ENCODE measurements at regions not wholly inside any gene's neighbourhood (a gene's known extent, or its start where the extent isn't known, plus 50 kb on each side); places are given as distances from the start of the nearest gene placed in this dataset.

GRCh38 chr1:30111431-30111830 is 612.0 kb downstream of the MATN1 start:
- ATAC-seq (ENCODE audit: low FRiP score), result peak; percentile 81
- H3K27me3 ChIP-seq (ENCODE audit: control insufficient read depth in 1 of 2, insufficient read depth in 2 of 2, low read length in 1 of 2), result no peaks in the 10 kb centered on the region
- 0 to 1% methylated on average over 14 of the region's 14 CpGs for WGBS, 2 donors
- no peaks in the 10 kb centered on the region for H3K9me3 ChIP-seq (ENCODE audit: control insufficient read depth, low read length)
- H3K4me1 ChIP-seq (ENCODE audit: control insufficient read depth in 1 of 2, insufficient read depth in 2 of 2, low read length in 2 of 2), result no peaks in the 10 kb centered on the region
- DNase-seq, result peak in 1 of 2 donors; percentile 71
- no peaks in the 10 kb centered on the region for H3K36me3 ChIP-seq (ENCODE audit: control insufficient read depth in 1 of 2, insufficient read depth in 2 of 2, low read length in 1 of 2)
- no peak overlapping the region for H3K27ac ChIP-seq (ENCODE audit: low read depth in 1 of 2, low read length in 2 of 2)
- H3K4me3 ChIP-seq (ENCODE audit: low read length in 2 of 2), result no peak overlapping the region
- intact Hi-C loops (cut with DNase I), result loop anchor here (5.0 kb wide), 1 partner anchor 874 kb away; the partner anchor contains the start of gene PTPRU (in 2 of the 2)

DNA sequence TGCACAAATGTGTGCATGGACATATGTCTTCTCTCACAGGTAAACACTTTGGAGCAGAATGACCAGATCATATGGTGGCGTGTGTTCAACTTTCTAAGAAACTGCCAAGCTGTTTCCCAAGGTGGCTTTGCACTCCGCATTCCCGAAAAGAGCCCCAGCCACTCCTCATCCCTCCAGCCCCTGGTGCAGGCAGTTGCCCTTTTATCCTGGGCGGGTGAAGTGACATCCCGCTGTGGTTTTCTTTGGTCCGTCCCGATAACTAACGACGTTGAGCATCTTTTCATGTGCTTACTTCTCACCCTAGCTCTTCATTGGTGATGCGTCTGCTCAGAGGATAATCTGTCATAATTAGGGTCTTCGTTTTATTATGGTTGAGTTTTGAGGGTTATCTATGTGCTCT is 612.5 kb downstream of the MATN1 start:
- Histone ChIP-seq H3K4me3 (ENCODE audit: low read length in 2 of 2) (no peak overlapping the region), H3K9me3 (ENCODE audit: control insufficient read depth, low read length) (no peaks in the 10 kb centered on the region), H3K27ac (ENCODE audit: low read depth in 1 of 2, low read length in 2 of 2) (no peak overlapping the region), H3K4me1 (ENCODE audit: control insufficient read depth in 1 of 2, insufficient read depth in 2 of 2, low read length in 2 of 2) (no peaks in the 10 kb centered on the region), H3K27me3 (ENCODE audit: control insufficient read depth in 1 of 2, insufficient read depth in 2 of 2, low read length in 1 of 2) (no peaks in the 10 kb centered on the region), H3K36me3 (ENCODE audit: control insufficient read depth in 1 of 2, insufficient read depth in 2 of 2, low read length in 1 of 2) (no peaks in the 10 kb centered on the region)
- intact Hi-C loops (cut with DNase I), result loop anchor here (5.0 kb wide), 1 partner anchor 874 kb away; the partner anchor contains the start of gene PTPRU (in 2 of the 2)
- DNase-seq (no peak), ATAC-seq (ENCODE audit: low FRiP score) (no peak)
- WGBS, 2 donors, result 38 to 41% methylated on average over 11 of the region's 11 CpGs

GRCh38 chr1:30109853-30110252 is 613.5 kb downstream of the MATN1 start:
- intact Hi-C loops (cut with DNase I), result loop anchor here (5.0 kb wide), 1 partner anchor 873 kb away; the partner anchor contains the start of gene PTPRU (in 2 of the 2)
- no peaks in the 10 kb centered on the region for H3K4me1 ChIP-seq (ENCODE audit: control insufficient read depth in 1 of 2, insufficient read depth in 2 of 2, low read length in 2 of 2)
- no peaks in the 10 kb centered on the region for H3K27me3 ChIP-seq (ENCODE audit: control insufficient read depth in 1 of 2, insufficient read depth in 2 of 2, low read length in 1 of 2)
- 14% methylated on average over 10 of the region's 10 CpGs for WGBS, 2 donors
- H3K27ac ChIP-seq (ENCODE audit: low read depth in 1 of 2, low read length in 2 of 2), result no peak overlapping the region
- DNase-seq (peak; percentile 62 to 85), ATAC-seq (ENCODE audit: low FRiP score) (peak; percentile 58)
- no peaks in the 10 kb centered on the region for H3K9me3 ChIP-seq (ENCODE audit: control insufficient read depth, low read length)
- H3K4me3 ChIP-seq (ENCODE audit: low read length in 2 of 2), result no peak overlapping the region
- H3K36me3 ChIP-seq (ENCODE audit: control insufficient read depth in 1 of 2, insufficient read depth in 2 of 2, low read length in 1 of 2), result no peaks in the 10 kb centered on the region

- H3K36me3 ChIP-seq (ENCODE audit: control insufficient read depth in 1 of 2, insufficient read depth in 2 of 2, low read length in 1 of 2), result no peaks in the 10 kb centered on the region
- H3K27ac ChIP-seq (ENCODE audit: low read depth in 1 of 2, low read length in 2 of 2), result no peak overlapping the region
- no peaks in the 10 kb centered on the region for H3K4me1 ChIP-seq (ENCODE audit: control insufficient read depth in 1 of 2, insufficient read depth in 2 of 2, low read length in 2 of 2)
- DNase-seq (no peak), ATAC-seq (ENCODE audit: low FRiP score) (no peak)
- WGBS, 2 donors, result 69 to 73% methylated on average over 4 of the region's 4 CpGs
- H3K9me3 ChIP-seq (ENCODE audit: control insufficient read depth, low read length), result no peaks in the 10 kb centered on the region
- H3K27me3 ChIP-seq (ENCODE audit: control insufficient read depth in 1 of 2, insufficient read depth in 2 of 2, low read length in 1 of 2), result no peaks in the 10 kb centered on the region
- intact Hi-C loops (cut with DNase I), result no loop called here
- H3K4me3 ChIP-seq (ENCODE audit: low read length in 2 of 2), result no peak overlapping the region
Observed at GRCh38 chr1:30108186-30108585, 615.2 kb downstream of the MATN1 start.

GRCh38 chr1:30106125-30106524 is 617.3 kb downstream of the MATN1 start:
- no peak for ATAC-seq (ENCODE audit: low FRiP score)
- no peaks in the 10 kb centered on the region for H3K9me3 ChIP-seq (ENCODE audit: control insufficient read depth, low read length)
- H3K4me1 ChIP-seq (ENCODE audit: control insufficient read depth in 1 of 2, insufficient read depth in 2 of 2, low read length in 2 of 2), result no peaks in the 10 kb centered on the region
- intact Hi-C loops (cut with DNase I), result no loop called here
- H3K4me3 ChIP-seq (ENCODE audit: low read length in 2 of 2), result no peak overlapping the region
- no peaks in the 10 kb centered on the region for H3K36me3 ChIP-seq (ENCODE audit: control insufficient read depth in 1 of 2, insufficient read depth in 2 of 2, low read length in 1 of 2)
- no peak overlapping the region for H3K27ac ChIP-seq (ENCODE audit: low read depth in 1 of 2, low read length in 2 of 2)
- 41 to 45% methylated on average over 8 of the region's 8 CpGs for WGBS, 2 donors
- no peaks in the 10 kb centered on the region for H3K27me3 ChIP-seq (ENCODE audit: control insufficient read depth in 1 of 2, insufficient read depth in 2 of 2, low read length in 1 of 2)
- peak in 1 of 2 donors; percentile 81 for DNase-seq

- Histone ChIP-seq H3K27ac (ENCODE audit: low read depth in 1 of 2, low read length in 2 of 2) (no peak overlapping the region), H3K27me3 (ENCODE audit: control insufficient read depth in 1 of 2, insufficient read depth in 2 of 2, low read length in 1 of 2) (no peaks in the 10 kb centered on the region), H3K9me3 (ENCODE audit: control insufficient read depth, low read length) (no peaks in the 10 kb centered on the region), H3K36me3 (ENCODE audit: control insufficient read depth in 1 of 2, insufficient read depth in 2 of 2, low read length in 1 of 2) (no peaks in the 10 kb centered on the region), H3K4me3 (ENCODE audit: low read length in 2 of 2) (no peak overlapping the region), H3K4me1 (ENCODE audit: control insufficient read depth in 1 of 2, insufficient read depth in 2 of 2, low read length in 2 of 2) (no peaks in the 10 kb centered on the region)
- no peak for DNase-seq
- intact Hi-C loops (cut with DNase I), result no loop called here
- no peak for ATAC-seq (ENCODE audit: low FRiP score)
- WGBS, 2 donors, result 85 to 89% methylated on average over 4 of the region's 4 CpGs
Observed at GRCh38 chr1:30104551-30104950, 618.8 kb downstream of the MATN1 start.

DNA sequence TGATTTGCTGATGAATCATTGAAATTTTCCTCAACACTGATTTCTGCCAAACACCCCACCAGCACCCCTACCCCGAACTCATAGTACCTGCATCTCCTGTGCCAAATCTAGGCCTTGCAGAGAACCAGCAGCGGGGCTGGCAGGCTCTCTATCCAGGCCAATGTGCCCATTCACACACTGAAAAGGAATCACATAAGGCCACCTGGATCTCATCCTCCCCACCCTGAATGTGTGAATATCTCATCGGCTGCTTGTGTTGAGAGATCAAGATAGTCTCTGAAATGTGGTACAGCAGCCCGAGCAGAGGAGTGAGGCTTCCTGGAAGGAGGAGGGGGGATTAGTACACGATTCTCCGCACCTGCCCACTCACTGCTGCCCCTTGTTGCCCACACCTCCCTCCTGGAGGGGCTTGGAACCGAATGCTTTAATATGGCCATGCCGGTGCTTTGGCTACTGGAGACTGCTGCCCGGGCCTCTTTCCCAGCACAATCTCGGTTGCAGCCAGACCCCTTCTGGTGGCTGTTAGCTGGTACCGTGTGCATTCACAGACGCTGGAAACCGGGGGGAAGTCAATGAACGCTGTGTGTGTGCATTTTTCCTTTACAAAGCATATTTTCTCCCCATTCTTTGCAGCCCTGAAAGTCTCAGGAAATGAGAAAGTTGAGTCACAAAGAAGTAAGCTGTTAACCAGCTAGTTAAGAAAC is 619.5 kb downstream of the MATN1 start:
- WGBS, 2 donors, result 60 to 62% methylated on average over 14 of the region's 14 CpGs
- Histone ChIP-seq H3K9me3 (ENCODE audit: control insufficient read depth, low read length) (no peaks in the 10 kb centered on the region), H3K36me3 (ENCODE audit: control insufficient read depth in 1 of 2, insufficient read depth in 2 of 2, low read length in 1 of 2) (no peaks in the 10 kb centered on the region), H3K27ac (ENCODE audit: low read depth in 1 of 2, low read length in 2 of 2) (no peak overlapping the region), H3K4me1 (ENCODE audit: control insufficient read depth in 1 of 2, insufficient read depth in 2 of 2, low read length in 2 of 2) (no peaks in the 10 kb centered on the region), H3K27me3 (ENCODE audit: control insufficient read depth in 1 of 2, insufficient read depth in 2 of 2, low read length in 1 of 2) (no peaks in the 10 kb centered on the region), H3K4me3 (ENCODE audit: low read length in 2 of 2) (no peak overlapping the region)
- intact Hi-C loops (cut with DNase I), result no loop called here
- DNase-seq (no peak), ATAC-seq (ENCODE audit: low FRiP score) (no peak)

DNA sequence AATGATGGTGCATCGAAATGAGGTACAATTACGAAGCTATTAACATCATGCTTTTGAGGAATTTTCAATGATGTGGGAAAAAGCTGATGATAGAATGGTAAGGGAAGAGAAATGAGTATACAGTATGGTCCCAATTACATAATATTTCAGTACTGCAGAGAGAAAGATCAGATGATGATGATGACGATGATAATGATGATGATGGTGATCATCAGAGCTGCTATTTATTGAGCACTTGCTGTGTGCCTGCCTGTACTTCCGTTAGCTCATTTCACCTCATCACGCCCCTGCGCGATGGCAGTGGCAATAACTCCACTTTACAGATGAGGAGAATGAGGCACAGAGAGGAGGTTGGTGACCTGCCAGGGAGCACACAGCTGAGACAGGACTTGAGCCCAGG is 620.8 kb downstream of the MATN1 start:
- Histone ChIP-seq H3K4me3 (ENCODE audit: low read length in 2 of 2) (no peak overlapping the region), H3K36me3 (ENCODE audit: control insufficient read depth in 1 of 2, insufficient read depth in 2 of 2, low read length in 1 of 2) (no peaks in the 10 kb centered on the region), H3K4me1 (ENCODE audit: control insufficient read depth in 1 of 2, insufficient read depth in 2 of 2, low read length in 2 of 2) (no peaks in the 10 kb centered on the region), H3K9me3 (ENCODE audit: control insufficient read depth, low read length) (no peaks in the 10 kb centered on the region), H3K27me3 (ENCODE audit: control insufficient read depth in 1 of 2, insufficient read depth in 2 of 2, low read length in 1 of 2) (no peaks in the 10 kb centered on the region), H3K27ac (ENCODE audit: low read depth in 1 of 2, low read length in 2 of 2) (no peak overlapping the region)
- DNase-seq (no peak), ATAC-seq (ENCODE audit: low FRiP score) (no peak)
- intact Hi-C loops (cut with DNase I), result no loop called here
- WGBS, 2 donors, result 91 to 95% methylated on average over 7 of the region's 7 CpGs

GRCh38 chr1:30101487-30102227 is 621.7 kb downstream of the MATN1 start:
- Histone ChIP-seq H3K4me1 (ENCODE audit: control insufficient read depth in 1 of 2, insufficient read depth in 2 of 2, low read length in 2 of 2) (no peaks in the 10 kb centered on the region), H3K27ac (ENCODE audit: low read depth in 1 of 2, low read length in 2 of 2) (no peak overlapping the region), H3K4me3 (ENCODE audit: low read length in 2 of 2) (no peak overlapping the region), H3K27me3 (ENCODE audit: control insufficient read depth in 1 of 2, insufficient read depth in 2 of 2, low read length in 1 of 2) (no peaks in the 10 kb centered on the region), H3K9me3 (ENCODE audit: control insufficient read depth, low read length) (no peaks in the 10 kb centered on the region), H3K36me3 (ENCODE audit: control insufficient read depth in 1 of 2, insufficient read depth in 2 of 2, low read length in 1 of 2) (no peaks in the 10 kb centered on the region)
- DNase-seq (no peak), ATAC-seq (ENCODE audit: low FRiP score) (no peak)
- intact Hi-C loops (cut with DNase I), result no loop called here
- 59 to 65% methylated on average over 9 of the region's 9 CpGs for WGBS, 2 donors

All from aorta (tissue), 5 donors.